ENCODE measurements at regions not wholly inside any gene's neighbourhood (a gene's known extent, or its start where the extent isn't known, plus 50 kb on each side); places are given as distances from the start of the nearest gene placed in this dataset.

DNA sequence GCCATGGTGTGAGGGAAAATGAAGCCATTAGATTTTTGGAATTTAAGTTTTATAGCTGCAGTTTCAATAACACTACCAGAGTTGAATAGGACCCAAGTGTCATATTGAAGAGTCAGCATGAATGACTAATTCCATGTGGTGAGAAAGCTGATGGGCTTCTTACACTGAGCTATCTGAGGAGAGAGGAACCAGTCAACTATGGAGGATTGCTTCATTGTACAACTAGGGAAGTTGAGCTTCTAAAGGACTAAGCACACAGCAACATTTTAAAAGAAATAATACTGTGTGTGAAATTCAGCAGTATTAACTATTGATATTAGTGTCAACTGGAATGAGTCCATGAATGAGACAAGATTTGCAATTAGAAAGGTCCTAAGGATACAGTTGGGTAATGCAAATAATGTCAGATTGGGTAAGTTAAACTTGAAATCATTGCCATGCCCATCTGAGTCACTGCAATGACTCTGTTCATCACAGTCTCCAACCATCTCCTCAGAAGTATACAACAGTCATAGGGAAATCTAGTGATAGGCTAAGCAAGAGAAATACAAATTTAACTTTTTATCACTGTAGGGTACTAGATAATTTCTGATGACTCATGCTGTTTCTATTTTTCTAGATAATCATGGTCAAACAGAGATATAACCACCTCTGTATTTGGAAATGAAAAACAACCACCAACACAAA is 394.2 kb downstream of the FSCB start:
- no peak overlapping the region for H3K4me3 Mint-ChIP-seq
- ATAC-seq (no peak), DNase-seq (no peak)
- no peaks in the 10 kb centered on the region for H3K27me3 Mint-ChIP-seq (ENCODE audit: low read depth)
- no peaks in the 10 kb centered on the region for H3K36me3 Mint-ChIP-seq (ENCODE audit: insufficient read depth)
- no peaks in the 10 kb centered on the region for H3K4me1 Mint-ChIP-seq (ENCODE audit: low read depth)
- H3K9me3 Mint-ChIP-seq, result peaks cover 32% of the 10 kb centered on the region

DNA sequence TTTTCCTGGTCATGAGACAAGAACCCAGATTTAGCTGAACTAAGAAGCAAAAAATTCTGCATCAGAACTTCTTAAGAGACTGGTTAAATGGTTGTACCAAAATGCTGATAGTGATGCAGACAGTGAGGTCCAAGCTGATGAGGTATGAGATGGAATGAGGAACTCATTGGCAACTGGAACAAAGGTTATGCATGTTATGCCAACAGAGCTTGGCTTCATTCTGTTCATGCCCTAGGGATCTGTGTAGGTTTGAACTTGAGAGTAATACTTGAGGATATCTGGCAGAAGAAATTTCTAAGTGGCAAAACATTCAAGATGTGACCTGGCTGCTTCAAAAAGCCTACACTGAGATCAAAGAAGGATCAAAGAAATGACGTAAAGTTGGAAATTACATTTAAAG is 398.0 kb downstream of the FSCB start:
- peaks cover 17% of the 10 kb centered on the region for H3K9me3 Mint-ChIP-seq
- ATAC-seq, result no peak
- no peaks in the 10 kb centered on the region for H3K4me1 Mint-ChIP-seq (ENCODE audit: low read depth)
- H3K27me3 Mint-ChIP-seq (ENCODE audit: low read depth), result no peaks in the 10 kb centered on the region
- no peaks in the 10 kb centered on the region for H3K36me3 Mint-ChIP-seq (ENCODE audit: insufficient read depth)
- DNase-seq, result no peak
- no peak overlapping the region for H3K4me3 Mint-ChIP-seq

DNA sequence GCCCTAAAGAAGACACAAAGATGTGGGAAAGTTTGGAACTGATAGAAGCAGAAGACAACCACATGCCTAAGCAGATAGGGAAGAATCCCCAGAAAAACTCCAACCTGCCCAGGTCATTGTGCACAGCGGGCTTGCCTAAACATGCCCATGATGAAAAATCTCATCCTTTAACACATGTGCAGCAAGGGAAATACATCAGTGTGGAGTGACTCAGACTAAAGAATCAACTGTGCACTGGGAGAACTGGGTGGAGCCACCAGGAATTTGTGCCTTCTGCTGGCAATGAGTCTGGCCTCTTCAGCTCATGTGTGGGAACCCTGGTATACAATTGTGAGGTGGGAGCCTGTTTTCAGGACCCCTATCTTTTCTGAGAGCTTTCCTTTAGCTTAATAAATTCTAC is 398.5 kb downstream of the FSCB start:
- ATAC-seq (no peak), DNase-seq (no peak)
- Mint-ChIP-seq H3K4me3 (no peak overlapping the region), H3K27me3 (ENCODE audit: low read depth) (no peaks in the 10 kb centered on the region), H3K36me3 (ENCODE audit: insufficient read depth) (no peaks in the 10 kb centered on the region), H3K9me3 (peaks cover 17% of the 10 kb centered on the region), H3K4me1 (ENCODE audit: low read depth) (no peaks in the 10 kb centered on the region)

DNA sequence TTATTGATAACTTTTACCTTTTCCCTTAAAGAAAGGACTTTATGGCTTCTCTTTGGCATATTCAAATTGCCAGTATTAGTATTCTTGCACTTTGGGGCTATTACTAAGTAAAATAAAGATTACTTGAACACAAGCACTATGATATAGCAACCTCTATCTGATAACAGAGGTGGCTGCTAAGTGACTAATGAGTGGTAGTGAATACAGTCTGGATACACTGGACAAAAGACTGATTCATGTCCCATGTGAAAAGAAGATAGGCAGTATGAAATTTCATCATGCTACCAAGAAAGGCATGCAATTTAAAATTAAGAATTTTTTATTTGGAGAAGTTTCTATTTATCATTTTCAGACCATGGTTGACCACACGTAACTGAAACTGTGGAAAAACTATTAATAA is 399.9 kb downstream of the FSCB start:
- ATAC-seq (no peak), DNase-seq (no peak)
- H3K4me1 Mint-ChIP-seq (ENCODE audit: low read depth), result no peaks in the 10 kb centered on the region
- H3K27me3 Mint-ChIP-seq (ENCODE audit: low read depth), result no peaks in the 10 kb centered on the region
- H3K9me3 Mint-ChIP-seq, result peaks cover 12% of the 10 kb centered on the region
- no peaks in the 10 kb centered on the region for H3K36me3 Mint-ChIP-seq (ENCODE audit: insufficient read depth)
- no peak overlapping the region for H3K4me3 Mint-ChIP-seq

DNA sequence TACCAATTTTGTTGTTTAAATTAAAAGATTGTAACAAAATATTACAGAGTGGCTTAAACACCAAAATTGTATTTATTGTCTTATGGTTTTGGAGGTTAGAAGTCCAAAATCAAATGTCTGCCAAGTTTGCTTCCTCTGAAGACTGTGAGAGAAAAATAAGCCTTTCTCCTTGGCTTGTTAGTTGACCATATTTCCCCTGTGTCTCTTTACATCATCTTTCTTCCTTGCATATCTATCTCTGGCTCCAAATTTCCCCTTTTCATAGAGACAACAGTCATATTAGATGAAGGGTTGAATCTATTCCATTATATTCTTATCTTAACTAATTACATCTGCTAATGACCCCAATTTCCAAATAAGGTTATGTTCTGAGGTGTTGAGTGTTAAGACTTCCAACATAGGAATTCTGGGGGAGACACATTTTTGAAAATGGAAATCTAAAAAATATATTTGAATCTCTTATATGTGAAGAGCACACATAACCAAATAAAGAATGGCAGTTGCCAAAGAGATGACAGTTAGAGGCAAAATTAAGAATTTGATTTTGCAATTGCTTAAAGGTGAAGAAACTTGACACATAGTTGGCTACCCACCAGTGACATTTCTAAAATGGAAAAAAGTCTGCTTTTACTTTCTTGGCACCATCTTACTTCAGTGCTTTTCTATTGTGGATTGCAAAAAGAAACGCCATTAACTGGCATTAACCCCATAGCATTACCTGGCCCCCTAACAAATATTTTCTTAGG is 407.2 kb downstream of the FSCB start:
- H3K27me3 Mint-ChIP-seq (ENCODE audit: low read depth), result no peaks in the 10 kb centered on the region
- H3K36me3 Mint-ChIP-seq (ENCODE audit: insufficient read depth), result peaks cover 2% of the 10 kb centered on the region
- no peak overlapping the region for H3K4me3 Mint-ChIP-seq
- H3K4me1 Mint-ChIP-seq (ENCODE audit: low read depth), result no peaks in the 10 kb centered on the region
- peaks cover 22% of the 10 kb centered on the region for H3K9me3 Mint-ChIP-seq
- DNase-seq, result no peak
- no peak for ATAC-seq

DNA sequence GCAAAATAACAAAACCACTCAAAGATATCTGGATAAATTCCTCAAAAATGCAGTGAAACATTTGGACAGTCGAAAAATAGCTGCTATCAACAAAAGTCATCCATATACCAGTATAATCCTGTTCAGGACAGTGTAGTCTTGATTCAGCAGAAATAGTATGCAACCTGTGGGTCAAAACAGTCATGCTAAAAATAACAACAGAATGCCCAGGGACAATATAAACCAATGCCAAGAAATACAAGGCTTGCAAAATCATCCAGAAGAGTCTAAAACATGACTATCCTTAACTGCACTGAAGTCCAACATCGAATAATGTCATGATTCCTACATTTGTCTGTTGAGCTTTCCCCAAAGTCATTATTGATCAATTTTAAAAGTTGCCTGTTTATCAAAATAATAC is 425.9 kb downstream of the FSCB start:
- Mint-ChIP-seq H3K4me1 (ENCODE audit: low read depth) (no peaks in the 10 kb centered on the region), H3K36me3 (ENCODE audit: insufficient read depth) (no peaks in the 10 kb centered on the region), H3K4me3 (no peak overlapping the region), H3K27me3 (ENCODE audit: low read depth) (no peaks in the 10 kb centered on the region), H3K9me3 (peaks cover 22% of the 10 kb centered on the region)
- ATAC-seq (no peak), DNase-seq (no peak)

DNA sequence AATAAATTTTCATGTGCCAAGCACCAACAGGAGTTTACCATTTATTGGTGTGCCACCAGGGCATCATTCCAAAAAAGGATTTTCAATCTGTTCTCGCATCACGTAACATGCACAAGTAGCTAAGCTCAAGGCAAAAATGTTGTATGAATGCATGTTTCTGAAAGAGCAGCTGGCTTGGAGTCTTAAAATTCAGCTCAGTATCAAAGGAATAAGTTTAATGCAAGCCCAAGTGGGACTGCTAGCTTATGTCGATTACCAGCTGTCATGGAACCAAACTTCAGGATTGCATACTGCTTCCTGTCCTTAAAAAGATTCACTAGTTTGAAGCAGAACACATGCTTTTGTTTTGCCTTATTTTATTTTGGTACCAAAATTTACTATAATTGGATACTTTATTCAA is 437.0 kb downstream of the FSCB start:
- Mint-ChIP-seq H3K4me1 (ENCODE audit: low read depth) (no peaks in the 10 kb centered on the region), H3K4me3 (no peak overlapping the region), H3K27me3 (ENCODE audit: low read depth) (no peaks in the 10 kb centered on the region), H3K9me3 (peaks cover 2% of the 10 kb centered on the region), H3K36me3 (ENCODE audit: insufficient read depth) (no peaks in the 10 kb centered on the region)
- DNase-seq (no peak), ATAC-seq (no peak)

DNA sequence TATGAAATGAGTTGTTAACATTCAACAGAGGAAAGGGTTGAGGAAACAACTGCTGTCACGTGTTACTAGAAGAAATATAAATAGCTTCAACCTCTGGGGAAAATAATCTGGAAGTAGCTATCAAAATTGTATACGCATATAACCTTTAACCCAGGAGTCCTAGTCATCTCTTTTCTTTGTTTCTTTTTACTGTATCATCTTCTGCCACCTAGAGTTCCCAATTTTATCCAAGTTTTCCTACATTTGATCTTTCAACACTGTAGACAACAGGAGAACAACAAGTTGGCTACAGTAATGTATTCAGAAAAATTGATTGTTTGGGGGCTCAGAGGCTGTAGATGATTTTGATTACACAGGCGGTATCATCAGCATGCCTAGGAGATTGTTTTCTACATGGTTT is 453.7 kb downstream of the FSCB start:
- H3K4me3 Mint-ChIP-seq, result no peak overlapping the region
- no peaks in the 10 kb centered on the region for H3K27me3 Mint-ChIP-seq (ENCODE audit: low read depth)
- DNase-seq (no peak), ATAC-seq (no peak)
- peaks cover 22% of the 10 kb centered on the region for H3K9me3 Mint-ChIP-seq
- H3K36me3 Mint-ChIP-seq (ENCODE audit: insufficient read depth), result no peaks in the 10 kb centered on the region
- no peaks in the 10 kb centered on the region for H3K4me1 Mint-ChIP-seq (ENCODE audit: low read depth)

DNA sequence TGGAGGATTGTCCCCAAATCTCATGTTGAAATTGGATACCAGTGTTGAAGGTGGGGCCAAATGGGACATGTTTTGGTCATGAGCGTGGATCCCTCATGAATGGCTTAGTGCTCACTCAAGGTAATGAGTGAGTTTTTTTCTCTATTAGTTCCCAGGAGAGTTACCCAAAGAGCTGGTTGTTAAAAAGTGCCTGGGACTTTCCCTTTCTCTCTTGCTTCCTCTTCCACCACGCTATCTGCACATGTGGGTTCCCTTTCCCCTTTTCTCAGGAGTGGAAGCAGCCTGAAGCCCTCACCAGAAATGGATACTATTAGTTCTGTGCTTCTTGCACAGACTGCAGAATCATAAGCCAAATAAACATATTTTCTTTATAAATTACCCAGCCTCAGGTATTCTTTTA is 465.4 kb downstream of the FSCB start:
- Mint-ChIP-seq H3K36me3 (ENCODE audit: insufficient read depth) (no peaks in the 10 kb centered on the region), H3K4me1 (ENCODE audit: low read depth) (no peaks in the 10 kb centered on the region), H3K27me3 (ENCODE audit: low read depth) (no peaks in the 10 kb centered on the region), H3K9me3 (peaks cover 18% of the 10 kb centered on the region), H3K4me3 (no peak overlapping the region)
- no peak for DNase-seq
- ATAC-seq, result no peak

DNA sequence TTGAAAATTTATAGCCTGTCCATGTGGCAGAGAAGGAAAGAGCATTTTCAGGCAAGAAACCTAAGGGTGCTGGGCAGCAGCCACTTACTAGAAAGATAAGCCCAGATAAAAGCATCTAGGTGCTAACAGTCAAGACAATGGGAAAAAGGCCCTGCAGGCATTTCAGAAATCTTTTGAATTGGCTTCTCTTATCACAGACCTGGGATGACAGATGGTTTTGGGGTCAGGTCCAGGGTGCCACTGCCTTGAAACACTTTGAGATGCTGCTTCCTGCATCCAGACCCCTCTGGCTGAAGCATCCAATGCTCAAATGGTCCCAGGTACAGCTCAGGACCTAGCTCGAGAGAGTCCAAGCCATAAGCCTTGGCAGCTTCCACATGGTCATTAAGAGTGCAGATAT is 466.5 kb downstream of the FSCB start:
- H3K4me3 Mint-ChIP-seq, result no peak overlapping the region
- H3K9me3 Mint-ChIP-seq, result peaks cover 18% of the 10 kb centered on the region
- no peak for ATAC-seq
- DNase-seq, result no peak
- H3K36me3 Mint-ChIP-seq (ENCODE audit: insufficient read depth), result no peaks in the 10 kb centered on the region
- H3K27me3 Mint-ChIP-seq (ENCODE audit: low read depth), result no peaks in the 10 kb centered on the region
- H3K4me1 Mint-ChIP-seq (ENCODE audit: low read depth), result no peaks in the 10 kb centered on the region

DNA sequence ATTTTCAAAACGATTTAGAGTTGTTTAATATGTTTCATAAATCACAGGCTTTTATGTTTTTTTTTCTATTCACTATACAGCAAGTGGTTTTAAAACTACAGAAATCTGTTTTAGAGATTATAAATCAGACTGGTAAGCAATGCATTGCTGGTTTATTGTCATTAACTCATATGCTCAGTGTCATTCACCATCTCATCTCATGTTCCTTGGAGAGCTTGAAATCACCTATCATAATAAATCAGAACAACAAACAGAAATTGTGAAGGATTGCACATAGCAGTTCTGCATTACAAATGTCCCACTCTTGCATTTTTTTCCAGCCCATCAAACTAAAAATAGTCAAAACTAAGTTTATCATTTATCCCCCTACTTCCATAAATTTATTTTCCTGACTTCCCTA is 470.8 kb downstream of the FSCB start:
- DNase-seq (no peak), ATAC-seq (no peak)
- H3K4me3 Mint-ChIP-seq, result no peak overlapping the region
- no peaks in the 10 kb centered on the region for H3K36me3 Mint-ChIP-seq (ENCODE audit: insufficient read depth)
- no peaks in the 10 kb centered on the region for H3K4me1 Mint-ChIP-seq (ENCODE audit: low read depth)
- H3K9me3 Mint-ChIP-seq, result peaks cover 18% of the 10 kb centered on the region
- H3K27me3 Mint-ChIP-seq (ENCODE audit: low read depth), result no peaks in the 10 kb centered on the region

DNA sequence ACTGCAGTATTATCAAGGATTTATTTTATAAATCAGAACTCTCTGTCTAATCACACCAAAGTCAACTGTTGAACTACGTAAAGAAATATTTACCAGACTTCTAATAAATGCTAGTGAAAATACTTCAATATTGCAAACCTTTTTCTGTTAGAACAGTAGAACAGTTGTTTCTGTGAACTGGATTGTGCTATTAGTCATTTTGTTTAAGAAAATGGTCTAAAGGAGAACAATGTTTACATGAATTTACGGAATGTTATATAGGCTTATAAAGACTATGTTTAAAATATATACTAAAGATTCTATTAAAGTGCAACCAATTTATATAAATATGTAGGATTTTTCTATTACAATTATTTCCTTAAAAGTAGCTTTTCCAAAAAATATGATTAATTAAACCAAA is 471.4 kb downstream of the FSCB start:
- no peaks in the 10 kb centered on the region for H3K27me3 Mint-ChIP-seq (ENCODE audit: low read depth)
- no peak for DNase-seq
- H3K9me3 Mint-ChIP-seq, result peaks cover 18% of the 10 kb centered on the region
- no peaks in the 10 kb centered on the region for H3K36me3 Mint-ChIP-seq (ENCODE audit: insufficient read depth)
- H3K4me3 Mint-ChIP-seq, result no peak overlapping the region
- no peaks in the 10 kb centered on the region for H3K4me1 Mint-ChIP-seq (ENCODE audit: low read depth)
- no peak for ATAC-seq

DNA sequence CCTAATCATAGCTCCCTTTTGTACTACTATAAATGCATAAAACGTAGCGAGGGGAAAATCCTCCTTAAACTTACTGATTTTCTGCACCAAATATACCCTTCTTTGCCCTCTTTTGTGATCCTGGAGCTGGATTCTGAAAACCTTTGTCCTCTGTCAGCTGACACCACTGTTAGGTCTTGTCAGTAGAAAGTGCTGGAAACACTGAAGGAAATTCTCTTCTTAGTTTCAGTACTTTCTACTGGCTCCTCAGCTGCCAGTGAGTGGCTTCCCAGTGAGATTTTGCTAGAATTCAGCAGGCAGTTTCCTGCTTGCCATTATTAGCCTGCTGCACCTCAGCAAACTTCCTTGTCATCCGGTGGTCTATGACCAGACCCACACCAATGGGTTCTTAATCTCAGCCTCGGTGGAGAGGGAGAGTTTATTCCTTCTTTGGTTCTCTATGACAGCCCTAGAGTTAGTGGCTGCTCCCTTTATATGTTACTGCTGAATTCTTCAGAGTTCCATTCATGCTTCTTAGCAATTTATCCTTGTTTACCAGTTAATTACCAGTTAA is 476.2 kb downstream of the FSCB start:
- no peaks in the 10 kb centered on the region for H3K9me3 Mint-ChIP-seq
- no peak for ATAC-seq
- H3K27me3 Mint-ChIP-seq (ENCODE audit: low read depth), result no peaks in the 10 kb centered on the region

DNA sequence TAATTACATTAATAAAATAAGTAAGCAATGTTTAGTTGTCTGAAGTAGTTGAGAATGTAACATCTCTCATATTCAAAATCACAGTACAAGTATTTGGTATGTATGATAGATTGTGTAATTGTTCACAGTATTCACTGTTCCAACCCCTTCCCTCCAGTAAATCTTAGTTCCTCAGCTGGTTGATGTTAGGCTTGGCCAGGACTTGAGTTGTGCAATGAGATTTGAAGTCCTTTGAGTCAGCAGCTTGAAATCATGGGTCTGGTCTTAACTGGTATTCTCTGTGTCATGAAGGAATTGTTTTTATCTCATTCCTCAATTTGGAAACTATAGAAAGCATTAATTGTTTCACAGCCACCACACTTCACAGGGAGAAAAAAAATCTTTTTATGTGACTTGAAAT is 477.1 kb downstream of the FSCB start:
- H3K4me3 Mint-ChIP-seq, result no peak overlapping the region
- H3K36me3 Mint-ChIP-seq (ENCODE audit: insufficient read depth), result no peaks in the 10 kb centered on the region
- no peaks in the 10 kb centered on the region for H3K9me3 Mint-ChIP-seq
- ATAC-seq, result no peak
- H3K27me3 Mint-ChIP-seq (ENCODE audit: low read depth), result no peaks in the 10 kb centered on the region
- H3K4me1 Mint-ChIP-seq (ENCODE audit: low read depth), result no peaks in the 10 kb centered on the region
- DNase-seq, result no peak

More for the DNA sequence above, 476.2 kb downstream of the FSCB start:
- Mint-ChIP-seq H3K36me3 (ENCODE audit: insufficient read depth) (no peaks in the 10 kb centered on the region), H3K4me3 (no peak overlapping the region), H3K4me1 (ENCODE audit: low read depth) (no peaks in the 10 kb centered on the region)
- DNase-seq, result no peak

DNA sequence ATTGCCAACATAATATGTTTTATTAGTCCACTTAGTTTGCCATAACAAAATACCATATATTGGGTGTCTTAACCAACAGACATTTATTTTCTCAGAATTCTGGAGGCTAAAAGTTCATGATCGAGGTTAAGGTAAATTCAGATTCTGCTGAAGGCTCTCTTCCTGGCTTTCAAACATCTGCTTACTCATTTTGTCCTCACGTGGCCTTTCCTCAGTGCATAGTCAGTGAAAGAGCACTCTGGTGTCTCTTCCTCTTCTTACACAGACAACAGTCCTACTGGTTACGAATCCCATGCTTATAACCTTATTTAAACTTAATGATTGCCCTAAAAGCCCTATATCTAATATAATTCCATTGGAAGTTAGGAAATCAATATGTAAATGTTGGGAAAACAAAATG is 479.7 kb downstream of the FSCB start:
- ATAC-seq, result no peak

More for the DNA sequence above, 479.7 kb downstream of the FSCB start:
- no peak for DNase-seq
- Mint-ChIP-seq H3K4me3 (no peak overlapping the region), H3K27me3 (ENCODE audit: low read depth) (no peaks in the 10 kb centered on the region), H3K4me1 (ENCODE audit: low read depth) (no peaks in the 10 kb centered on the region), H3K9me3 (peaks cover 15% of the 10 kb centered on the region), H3K36me3 (ENCODE audit: insufficient read depth) (no peaks in the 10 kb centered on the region)
